Left hindlimb (tissue), 1 donor: ENCODE measurements at regions not wholly inside any gene's neighbourhood (a gene's known extent, or its start where the extent isn't known, plus 50 kb on each side); places are given as distances from the start of the nearest gene placed in this dataset.
"Not testable (repeated sequence)": the region's sequence is repeated elsewhere in the genome, so short reads cannot be mapped to it uniquely, and the experiment has no call there.

Experiments used
- DNase-seq: peaks from one replicate; pipeline ENCODE4 v3.0.0-alpha.2; 2018

DNA sequence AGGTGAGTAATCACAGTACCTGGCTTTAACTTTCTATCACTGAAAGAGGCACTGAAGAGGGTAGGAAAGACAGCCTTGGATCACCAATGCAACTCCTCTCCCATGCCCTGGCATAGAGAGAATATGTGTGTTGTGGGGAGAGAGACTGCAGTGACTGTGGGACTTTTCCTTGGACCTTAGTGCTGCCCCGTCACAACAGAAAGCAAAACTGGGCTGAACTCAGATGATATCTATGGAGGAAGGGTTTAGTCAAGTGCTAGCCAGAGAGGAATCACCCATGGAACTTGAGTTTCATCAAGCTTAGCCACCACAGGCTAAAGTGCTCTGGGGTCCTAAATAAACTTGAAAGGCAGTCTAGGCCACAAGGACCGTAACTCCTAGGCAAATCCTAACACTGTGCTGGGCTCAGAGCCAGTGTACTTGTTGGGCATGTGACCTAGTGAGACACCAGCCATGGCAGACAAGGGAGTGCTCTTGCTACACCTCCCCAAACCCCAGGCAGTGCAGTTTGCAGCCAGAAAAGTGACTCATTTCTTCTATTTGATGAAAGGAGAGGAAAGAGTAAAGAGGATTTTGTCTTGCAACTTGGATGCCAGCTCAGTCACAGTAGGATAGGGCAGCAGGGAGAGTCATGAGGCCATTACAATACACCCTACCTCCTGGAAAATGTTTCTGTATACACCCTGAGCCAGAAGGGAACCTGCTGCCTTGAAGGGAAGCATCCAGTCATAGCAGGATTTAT is 105.8 kb upstream of the SPOPL start:
- DNase-seq, result no peak

DNA sequence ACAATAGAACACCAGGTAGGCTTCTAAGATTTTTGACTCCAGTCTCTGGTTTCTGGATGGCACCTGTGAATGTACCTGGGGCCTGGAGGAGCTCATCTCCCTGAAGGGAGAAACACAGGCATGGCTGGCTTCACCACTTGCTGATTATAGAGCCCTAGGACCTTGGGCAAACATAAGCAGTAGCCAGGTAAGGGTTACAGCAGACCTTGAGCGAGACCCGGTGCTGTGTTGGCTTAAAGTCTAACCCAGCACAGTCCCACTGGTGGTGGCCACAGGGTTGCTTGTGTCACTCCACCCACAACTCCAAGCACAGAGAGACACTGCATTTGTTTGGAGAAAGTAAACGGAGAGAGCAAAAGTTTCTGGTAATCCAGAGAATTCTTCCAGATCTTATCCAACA is 104.7 kb upstream of the SPOPL start:
- no peak for DNase-seq

DNA sequence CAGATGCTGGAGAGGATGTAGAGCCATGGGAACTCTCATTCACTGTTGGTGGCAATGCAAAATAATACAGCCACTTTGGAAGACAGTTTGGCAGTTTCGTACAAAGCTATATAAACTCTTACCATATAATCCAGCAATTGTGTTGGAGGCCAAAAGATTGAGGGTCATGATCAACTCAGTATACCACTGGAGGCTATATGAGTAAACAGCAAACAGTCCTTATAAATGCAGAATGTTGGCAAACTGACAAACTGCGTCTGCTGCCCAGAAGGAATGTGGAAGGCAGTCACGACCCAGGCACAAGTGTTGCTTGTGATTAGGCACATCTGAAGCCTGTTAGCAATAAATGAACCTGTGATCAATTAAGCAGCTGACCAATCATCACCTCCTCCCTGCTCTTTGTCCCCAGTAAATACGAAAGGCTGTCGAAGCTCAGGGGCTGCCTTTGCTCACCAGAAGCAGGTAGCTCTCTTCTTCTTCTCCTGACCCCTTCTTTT is 98.1 kb upstream of the SPOPL start:
- no peak for DNase-seq

DNA sequence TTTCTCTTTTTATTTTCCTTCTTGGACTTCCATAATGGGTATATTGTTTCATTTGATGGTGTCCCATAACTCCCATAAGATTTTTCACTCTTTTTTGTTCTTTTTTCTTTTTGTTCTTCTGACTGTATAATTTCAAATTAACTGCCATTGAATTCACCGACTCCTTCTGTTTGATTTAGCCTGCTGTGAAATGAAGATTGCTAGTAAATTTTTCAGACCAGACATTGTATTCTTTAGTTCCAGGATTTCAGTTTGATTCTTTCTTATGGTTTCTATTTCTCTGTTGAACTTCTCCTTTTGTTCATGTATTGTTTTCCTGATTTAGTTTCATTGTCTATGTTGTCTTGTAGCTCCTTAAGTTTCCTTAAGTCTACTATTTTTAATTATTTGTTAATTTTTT is 87.6 kb upstream of the SPOPL start:
- DNase-seq, result no peak

DNA sequence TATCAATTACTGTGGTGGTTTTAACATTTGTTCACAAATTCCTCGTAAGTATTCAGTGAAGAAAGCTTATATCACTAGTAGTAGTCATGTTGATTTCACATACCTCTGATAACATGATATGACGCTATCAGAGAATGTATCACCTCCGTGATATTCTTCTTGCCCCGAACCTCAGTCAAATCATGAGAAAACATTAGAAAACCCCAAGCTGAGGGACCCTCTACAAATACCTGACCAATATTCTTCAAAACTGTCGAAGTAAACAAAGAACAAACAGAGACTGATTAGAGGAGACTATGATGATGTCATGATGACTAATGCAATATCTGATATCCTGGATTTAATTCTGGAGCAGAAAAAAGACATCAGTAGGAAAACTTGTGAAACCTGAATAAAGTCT is 85.6 kb upstream of the SPOPL start:
- DNase-seq, result no peak

DNA sequence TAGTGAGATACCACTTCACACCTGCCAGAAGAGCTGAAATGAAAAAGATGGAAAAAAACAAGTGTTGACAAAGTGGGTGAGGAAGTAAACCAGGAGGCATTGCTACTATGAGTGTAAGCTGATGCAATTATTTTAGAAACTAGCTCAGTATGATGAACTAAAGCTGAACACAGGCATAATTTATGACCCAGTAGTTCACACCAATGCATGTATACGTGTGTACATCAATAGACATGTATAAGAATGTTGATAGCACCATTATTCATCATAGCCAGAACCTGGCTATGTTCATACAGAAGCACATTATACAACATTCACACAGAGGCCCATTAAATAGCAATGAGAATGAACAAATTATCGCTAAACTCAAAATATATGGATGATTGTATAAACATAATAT is 83.1 kb upstream of the SPOPL start:
- no peak for DNase-seq

DNA sequence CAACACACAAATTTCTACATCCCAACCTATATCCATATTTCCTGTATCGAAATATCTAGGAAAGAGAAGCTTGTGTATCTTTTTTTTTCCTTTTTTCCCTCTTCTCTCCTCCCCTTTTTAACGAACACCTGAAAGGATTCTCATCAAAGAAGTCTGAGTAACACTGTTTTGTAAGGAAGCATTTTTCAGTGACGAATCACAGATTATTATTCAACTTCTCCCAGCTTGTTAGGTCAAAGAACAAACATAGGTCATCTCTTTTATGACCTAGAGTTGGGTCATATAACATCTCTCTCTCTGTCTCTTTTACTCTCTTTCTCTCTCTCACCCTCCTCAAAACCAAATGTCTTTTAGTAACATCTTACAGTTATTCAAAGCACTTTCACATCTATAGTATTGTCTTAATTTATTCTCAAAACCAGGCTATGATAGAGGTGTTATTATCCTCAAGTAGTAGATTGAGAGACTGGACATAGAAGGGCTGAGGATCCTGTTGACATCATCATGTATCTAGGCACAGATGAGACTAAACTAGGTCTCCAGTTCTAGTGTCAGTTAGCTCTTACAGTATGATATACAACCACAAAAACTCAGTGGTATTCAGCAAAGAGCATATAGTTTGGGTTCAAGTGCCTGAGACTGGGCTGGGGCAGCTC is 80.1 kb upstream of the SPOPL start:
- DNase-seq, result no peak

DNA sequence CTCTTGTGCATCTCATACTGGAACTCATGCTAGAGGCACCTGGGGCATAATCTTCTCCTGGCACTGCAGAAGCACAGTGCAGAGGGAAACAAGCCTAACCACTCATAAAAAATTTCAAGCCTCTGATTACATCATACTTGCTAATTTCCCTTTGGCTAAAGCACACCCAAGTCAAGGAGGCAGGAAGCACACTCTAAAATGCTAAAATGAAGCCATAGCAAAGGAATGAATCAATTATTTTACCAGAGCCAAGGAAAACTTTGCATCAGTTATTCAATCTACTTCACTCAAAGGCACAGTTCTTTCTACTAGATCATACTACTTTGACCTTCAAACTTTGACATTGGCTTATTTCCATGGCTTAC is 79.6 kb upstream of the SPOPL start:
- DNase-seq, result no peak

DNA sequence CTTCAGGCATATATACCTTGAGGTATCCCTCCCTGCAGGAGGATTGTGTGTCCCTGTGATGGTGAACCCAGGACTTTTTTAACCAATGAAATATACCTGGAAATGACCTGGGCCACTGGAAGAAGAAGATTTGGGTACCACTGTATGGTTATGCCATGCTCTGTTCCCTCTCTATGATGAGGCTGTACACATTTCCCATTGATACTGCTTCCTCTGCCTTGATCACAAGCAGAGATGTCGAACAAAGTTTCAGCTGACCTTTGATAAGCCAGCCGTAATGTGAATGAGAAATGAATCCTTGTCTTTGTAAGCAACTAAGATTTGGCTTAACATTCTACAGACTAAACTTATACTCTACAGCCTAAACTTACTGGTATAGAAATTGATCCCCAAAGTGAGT is 78.4 kb upstream of the SPOPL start:
- DNase-seq, result no peak

DNA sequence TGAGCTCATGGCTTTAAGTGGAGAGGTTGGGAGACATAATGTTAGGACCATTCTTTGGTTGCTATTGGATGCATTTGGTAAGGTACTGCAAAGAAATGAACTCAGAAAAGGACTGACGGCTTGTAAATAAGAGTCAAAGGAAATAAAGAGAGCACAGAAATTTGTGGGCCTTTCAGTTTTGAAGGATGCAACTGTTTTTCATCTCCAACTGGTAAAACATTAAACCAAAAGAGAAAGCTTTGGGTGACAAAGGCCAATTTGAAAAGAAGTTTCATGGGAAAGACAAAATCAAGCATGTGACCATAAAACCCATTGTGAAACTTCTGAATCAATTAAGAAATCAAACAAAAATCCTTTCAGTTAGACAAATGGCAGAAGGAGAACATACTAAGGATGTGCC is 77.8 kb upstream of the SPOPL start:
- no peak for DNase-seq

DNA sequence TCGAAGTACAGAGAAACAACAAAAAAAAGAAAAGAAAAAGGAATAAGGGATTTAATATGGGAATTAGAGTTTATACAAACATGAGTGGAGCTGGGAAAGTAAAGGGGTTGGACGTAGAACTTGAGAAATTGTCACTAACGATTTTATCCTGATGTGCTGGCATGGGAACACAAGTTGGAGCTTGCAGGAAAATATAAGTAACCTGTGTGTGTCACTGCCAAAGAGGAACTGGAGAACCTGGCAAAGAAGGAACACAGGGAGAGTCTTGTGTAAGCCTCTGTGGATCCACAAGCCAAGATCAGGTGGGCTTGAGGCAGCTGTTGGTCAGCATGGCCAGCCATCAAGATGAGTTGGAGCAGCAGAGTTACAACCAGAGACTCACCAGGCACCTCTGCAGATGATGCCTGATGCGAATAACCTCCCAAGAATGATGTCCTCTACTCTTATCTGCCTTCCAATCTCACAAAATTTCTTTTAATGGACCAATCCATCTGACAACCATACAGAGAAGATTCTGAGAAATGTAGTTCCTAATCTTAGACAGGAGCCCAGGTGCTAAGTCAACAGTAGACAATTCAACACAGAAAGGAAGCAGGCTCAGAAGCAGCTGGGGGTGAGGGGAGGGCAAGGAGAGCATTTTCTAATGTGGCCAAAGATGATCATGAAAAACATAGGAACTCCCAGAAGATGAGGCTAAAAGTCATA is 77.0 kb upstream of the SPOPL start:
- no peak for DNase-seq

DNA sequence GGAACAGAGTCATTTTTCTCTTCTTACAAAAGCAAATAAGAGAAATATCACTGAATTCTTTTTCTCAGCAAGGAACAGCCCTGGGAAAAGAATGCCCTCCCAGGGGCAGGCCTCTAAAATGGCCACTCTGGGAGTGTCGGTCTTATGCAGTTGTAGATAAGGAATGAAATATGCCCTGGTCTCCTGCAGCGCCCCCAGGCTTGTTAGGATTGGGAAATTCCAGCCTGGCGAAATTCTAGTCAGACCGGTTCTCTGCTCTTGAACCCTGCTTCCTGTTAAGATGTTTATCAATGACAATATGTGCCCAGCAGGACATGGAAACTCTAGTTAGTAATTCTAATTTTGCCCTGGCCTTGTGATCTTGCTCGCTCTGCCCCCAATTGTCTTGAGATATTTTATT is 75.5 kb upstream of the SPOPL start:
- DNase-seq, result not testable (repeated sequence)

DNA sequence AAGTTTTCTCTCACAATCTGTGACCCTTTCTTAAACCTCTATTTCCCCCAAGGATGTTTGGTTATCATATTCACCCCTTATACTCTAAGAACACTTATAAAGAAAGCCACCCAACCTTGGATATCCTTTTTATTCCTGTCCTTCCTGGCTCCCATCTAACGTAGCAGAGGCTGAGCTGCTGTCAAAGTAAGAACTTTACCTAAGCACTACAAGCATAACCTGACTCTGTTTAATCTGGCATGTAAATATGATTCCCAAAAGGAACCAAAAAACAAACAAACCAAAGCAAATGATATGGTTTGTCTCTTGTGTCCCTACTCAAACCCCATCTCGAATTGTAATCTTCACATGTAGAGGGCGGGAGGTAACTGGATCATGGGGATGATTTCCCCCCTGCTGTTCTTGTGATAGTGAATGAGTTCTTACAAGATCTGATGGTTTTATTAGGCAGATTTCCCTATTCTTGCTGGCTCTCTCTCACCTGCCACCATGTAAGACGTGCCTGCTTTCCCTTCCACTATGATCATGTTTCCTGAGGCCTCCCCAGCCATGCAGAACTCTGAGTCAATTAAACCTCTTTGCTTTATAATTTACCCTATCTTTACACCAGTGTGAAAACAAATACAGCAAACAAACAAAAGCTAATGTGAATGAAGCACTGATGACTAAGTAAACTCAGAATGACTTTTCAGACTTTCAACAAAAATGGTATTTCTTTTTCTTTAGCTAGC is 72.7 kb upstream of the SPOPL start:
- no peak for DNase-seq

DNA sequence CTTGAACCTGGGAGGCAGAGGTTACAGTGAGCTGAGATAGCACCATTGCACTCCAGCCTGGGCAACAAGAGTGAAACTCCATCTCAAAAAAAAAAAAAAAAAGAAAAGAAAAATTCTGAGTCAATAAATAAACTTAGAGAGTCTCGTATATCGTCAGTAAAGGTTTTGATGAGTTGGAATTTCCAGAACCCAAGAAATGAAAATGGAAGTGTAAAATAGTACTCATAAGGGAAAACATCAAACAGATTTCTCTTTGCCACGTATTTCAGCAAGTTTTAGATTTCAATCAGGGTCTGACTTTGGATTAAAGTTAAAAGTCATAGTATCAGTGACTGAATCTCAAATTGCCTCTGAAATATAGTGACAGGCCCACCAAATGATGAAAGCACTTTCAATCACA is 71.4 kb upstream of the SPOPL start:
- no peak for DNase-seq

DNA sequence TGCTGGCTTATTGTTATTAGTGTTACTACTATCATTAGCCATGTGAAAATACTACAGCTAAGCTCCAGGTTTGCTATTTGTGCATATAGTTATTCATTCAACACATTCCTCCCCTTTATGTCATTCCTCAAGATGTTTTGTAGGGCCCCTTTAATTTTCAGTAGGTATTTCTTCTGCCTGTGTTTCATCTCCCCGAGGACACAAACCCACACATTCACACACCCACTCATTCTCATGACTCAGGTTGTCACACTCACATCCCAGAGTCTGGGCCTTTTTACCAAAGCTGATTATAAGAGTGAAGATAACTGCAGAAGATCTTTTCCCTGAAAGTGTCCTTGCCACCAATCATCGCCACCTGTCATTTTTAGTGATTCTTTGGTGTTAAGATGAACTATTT is 68.6 kb upstream of the SPOPL start:
- DNase-seq, result no peak

DNA sequence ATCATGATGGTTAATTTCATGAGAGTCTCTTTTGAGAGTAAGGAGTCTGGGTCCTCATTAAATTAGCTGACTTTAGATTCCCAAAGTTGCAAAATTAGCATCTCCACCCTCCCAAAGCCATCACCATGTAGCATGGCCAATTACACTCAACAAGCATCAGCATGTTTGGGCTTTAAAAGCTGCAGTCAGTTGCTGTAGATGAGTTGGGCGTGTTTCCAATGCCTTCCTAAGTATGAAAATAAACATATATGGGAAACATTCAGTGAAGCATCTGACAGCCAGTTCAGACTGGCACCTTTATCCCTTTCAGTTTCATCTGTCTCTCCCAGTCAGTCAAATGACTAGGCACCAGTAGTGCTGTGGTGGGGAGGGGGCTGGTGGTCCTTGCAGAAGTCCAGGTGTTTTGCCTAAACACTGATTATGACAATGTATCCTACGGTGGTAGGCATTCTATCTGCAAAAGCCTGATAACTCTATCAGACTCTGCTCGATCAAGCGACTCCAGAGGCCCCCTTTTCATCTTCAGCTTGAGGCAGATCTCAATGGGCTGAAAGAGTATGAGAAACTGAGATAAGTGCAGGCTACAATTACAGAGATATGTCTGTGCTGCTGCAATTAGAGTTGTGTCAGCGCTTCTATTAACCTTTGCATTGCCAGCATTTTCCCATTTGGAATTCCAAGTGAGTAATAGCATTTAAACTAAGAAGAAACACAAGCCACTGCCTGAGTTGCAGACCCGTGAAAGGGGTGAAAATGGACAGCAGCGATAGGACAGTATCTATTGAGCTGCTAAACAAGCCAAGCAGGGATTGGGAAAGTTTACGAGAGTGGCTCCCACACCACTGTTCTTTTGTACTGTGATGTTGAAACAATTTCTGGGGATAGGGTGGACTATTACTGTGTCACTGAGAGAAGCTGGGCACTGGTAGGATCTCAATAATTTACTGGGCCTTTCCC is 67.3 kb upstream of the SPOPL start:
- DNase-seq, result no peak

DNA sequence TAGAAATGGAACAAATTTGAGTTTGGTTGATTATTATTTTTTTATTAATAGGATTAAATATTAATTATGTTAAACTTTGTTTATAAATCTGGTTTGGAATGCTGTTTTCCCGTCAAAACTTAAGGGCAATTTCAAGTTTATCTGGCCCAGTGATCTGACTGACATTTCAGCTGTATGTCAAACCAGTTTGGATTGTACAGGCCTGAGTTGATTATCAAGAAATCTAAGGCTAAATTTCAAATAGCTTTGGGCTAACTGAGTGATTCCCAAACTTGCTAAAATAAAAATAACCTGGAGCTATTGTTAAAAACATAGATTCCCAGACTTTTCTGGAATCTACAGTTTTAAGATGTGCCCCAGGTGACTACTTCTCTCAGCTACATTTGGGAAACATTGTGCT is 65.9 kb upstream of the SPOPL start:
- no peak for DNase-seq

DNA sequence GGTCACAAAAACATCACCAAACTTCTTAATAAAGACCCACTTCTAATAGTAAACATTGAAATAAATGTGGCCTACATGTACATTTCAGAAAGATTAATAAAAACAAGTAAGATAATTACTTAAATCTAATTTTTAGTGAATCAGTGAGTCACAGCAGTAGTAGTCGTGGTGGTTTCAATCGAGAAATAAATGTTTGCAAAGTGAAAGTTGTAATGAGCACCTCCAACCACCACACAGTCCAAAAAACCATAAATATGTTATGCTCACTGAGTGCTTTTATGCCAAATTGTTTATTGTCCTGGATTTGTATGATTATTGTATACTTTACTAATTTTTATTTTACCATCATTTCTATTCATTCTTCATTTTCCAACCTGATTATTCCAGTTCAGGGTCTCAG is 61.8 kb upstream of the SPOPL start:
- no peak for DNase-seq

DNA sequence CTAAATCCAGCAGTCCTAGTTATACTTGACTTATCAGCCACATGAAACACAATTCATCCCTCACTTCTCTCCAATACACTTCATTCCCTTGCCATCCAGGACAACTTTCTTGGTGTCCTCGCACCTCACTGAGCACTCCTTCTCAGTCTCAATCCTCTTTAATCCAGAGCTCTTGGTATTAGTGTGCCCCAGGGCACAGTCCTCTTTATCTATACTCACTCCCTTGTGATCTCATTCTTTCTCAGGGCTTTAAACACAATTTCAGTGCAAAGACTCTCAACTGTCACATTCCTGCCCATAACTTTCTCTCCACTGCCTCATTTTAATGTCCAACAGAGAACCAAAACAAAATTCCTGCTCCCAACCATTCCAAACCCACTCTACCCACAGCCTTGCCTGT is 60.8 kb upstream of the SPOPL start:
- DNase-seq, result no peak

DNA sequence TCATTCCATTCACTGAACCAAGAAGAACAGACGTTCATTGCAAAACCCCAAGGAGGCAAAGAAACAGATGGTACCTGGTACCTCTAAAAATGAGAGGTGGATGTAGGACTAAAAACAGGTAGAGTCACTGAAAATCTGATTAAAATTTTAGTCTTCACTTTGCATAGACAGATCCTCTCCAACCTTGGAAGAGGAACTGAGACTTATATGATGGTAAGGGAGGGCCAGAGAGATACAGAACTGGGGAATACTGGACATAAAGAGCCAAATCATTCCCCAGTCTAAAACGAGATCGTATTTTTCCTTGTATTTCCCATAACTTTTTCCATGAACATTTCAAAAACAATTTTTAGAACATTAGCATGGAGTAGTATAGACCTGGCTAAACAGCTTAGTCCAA is 59.7 kb upstream of the SPOPL start:
- DNase-seq, result no peak

DNA sequence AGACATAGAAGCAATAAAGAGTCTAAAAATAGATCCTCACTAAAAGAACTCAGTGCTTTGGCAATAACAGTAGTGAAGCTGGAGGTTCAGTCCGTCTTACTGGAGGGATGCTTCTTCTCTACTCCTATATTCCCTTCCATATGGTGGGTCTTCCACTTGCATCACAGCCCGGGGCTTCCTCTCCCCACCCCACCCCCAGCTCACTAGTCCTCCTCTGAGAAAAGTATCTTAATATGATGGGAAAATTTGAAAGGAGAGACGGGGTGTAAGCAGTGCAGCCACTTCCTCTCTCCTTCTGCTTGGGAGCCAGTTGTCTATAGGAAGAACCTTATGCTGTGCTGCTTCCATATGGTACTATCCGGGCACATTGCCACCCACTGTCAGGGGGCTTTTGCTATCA is 57.2 kb upstream of the SPOPL start:
- no peak for DNase-seq

DNA sequence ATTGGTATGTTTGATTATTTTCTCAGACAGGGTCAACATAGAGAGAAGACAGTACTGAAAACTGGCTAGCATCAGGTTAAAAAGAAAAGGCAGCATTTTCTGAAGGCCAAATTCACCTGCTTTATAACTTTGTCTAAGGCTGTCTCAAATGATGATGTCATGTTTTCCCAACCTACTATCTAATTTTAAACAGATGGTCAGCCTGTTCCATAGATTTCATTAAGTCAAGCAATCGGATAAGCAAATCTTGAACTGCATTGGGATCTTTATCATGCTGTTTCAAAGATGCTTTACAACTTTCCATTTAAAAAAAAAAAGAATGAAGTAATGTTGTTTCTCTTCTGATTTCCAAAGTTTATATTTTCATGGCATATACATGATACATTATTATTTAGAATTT is 56.3 kb upstream of the SPOPL start:
- DNase-seq, result no peak
